SK-N-SH (cell line): ENCODE measurements at regions not wholly inside any gene's neighbourhood (a gene's known extent, or its start where the extent isn't known, plus 50 kb on each side); places are given as distances from the start of the nearest gene placed in this dataset.

ENCODE experiments used
- CTCF ChIP-seq: fragments of 200-600 bp; sonication (generic); IDR thresholded peaks from 2 replicates; pipeline ENCODE4 v1.6.1; 2017; ENCODE audit warnings: antibody characterized with exemption, mild to moderate bottlenecking, moderate library complexity
- EP300 ChIP-seq, 2 experiments: IDR thresholded peaks; 2 replicates each; pipeline versions ENCODE4 v1.4.0 to v1.6.1; 2012; ENCODE audit warnings: borderline replicate concordance in 1 of 2, low read depth in 1 of 2, low read length in 1 of 2
- FOSL2 ChIP-seq: IDR thresholded peaks from 2 replicates; pipeline ENCODE4 v1.4.0; 2012; ENCODE audit warnings: low read depth, mild to moderate bottlenecking, moderate library complexity, borderline replicate concordance
- NFIC ChIP-seq: IDR thresholded peaks from 2 replicates; pipeline ENCODE4 v1.4.0; 2012; ENCODE audit warnings: borderline replicate concordance
- NRF1 ChIP-seq: IDR thresholded peaks from 2 replicates; pipeline ENCODE4 v1.6.1; 2012; ENCODE audit warnings: low read depth, mild to moderate bottlenecking, low read length
- POLR2AphosphoS5 ChIP-seq: IDR thresholded peaks from 2 replicates; pipeline ENCODE4 v1.6.1; 2012; ENCODE audit warnings: low read depth, low read length
- RCOR1 ChIP-seq: fragments of 150-350 bp; IDR thresholded peaks from 2 replicates; pipeline ENCODE4 v1.6.1; 2017; ENCODE audit warnings: antibody characterized with exemption, low read length
- SIN3A ChIP-seq: IDR thresholded peaks from 2 replicates; pipeline ENCODE4 v1.6.1; 2012; ENCODE audit warnings: low read depth, mild to moderate bottlenecking, low read length, moderate library complexity, borderline replicate concordance
- YY1 ChIP-seq: IDR thresholded peaks from 2 replicates; pipeline ENCODE4 v1.4.0; 2012; ENCODE audit warnings: low read depth, mild to moderate bottlenecking
- ZBTB33 ChIP-seq: IDR thresholded peaks from 2 replicates; pipeline ENCODE4 v1.4.0; 2012; ENCODE audit warnings: low read depth, borderline replicate concordance
- TF ChIP-seq, protein P1 (sequence below): IDR thresholded peaks from 2 replicates; pipeline ENCODE4; 2012
- TF ChIP-seq, protein P2 (sequence below): IDR thresholded peaks from 2 replicates; pipeline ENCODE4 v1.4.0; 2012; ENCODE audit warnings: low read depth, borderline replicate concordance

DNA sequence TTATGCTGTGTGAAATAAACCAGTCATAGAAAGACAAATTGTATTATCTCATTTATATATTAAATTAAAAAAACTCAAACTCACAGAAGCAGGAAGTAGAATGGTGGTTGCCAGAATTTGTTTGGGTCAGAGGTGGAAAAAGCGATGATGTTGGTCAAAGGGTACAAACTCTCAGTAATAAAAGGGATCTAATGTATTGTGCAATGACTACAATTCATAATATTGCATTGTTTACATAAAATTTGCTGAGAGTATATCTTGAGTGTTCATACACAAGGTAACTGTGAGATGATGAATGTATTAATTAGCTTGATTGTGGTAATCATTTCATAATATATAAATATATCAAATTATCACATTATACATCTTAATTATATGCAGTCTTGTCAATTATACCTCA is 56.7 kb downstream of the FOXG1 start:
- TF ChIP-seq NFIC (no peak), CTCF (no peak), SIN3A (no peak), YY1 (no peak), ZBTB33 (no peak), POLR2AphosphoS5 (no peak), EP300 (IDR thresholded peaks at IDR 0.05; ENCODE audit: borderline replicate concordance in 1 of 2, low read depth in 1 of 2, low read length in 1 of 2) (no peak), NRF1 (no peak), RCOR1 (no peak), FOSL2 (no peak)
- TF ChIP-seq, protein P1, sequence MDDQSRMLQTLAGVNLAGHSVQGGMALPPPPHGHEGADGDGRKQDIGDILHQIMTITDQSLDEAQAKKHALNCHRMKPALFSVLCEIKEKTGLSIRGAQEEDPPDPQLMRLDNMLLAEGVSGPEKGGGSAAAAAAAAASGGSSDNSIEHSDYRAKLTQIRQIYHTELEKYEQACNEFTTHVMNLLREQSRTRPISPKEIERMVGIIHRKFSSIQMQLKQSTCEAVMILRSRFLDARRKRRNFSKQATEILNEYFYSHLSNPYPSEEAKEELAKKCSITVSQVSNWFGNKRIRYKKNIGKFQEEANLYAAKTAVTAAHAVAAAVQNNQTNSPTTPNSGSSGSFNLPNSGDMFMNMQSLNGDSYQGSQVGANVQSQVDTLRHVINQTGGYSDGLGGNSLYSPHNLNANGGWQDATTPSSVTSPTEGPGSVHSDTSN: no peak
- TF ChIP-seq, protein P2, sequence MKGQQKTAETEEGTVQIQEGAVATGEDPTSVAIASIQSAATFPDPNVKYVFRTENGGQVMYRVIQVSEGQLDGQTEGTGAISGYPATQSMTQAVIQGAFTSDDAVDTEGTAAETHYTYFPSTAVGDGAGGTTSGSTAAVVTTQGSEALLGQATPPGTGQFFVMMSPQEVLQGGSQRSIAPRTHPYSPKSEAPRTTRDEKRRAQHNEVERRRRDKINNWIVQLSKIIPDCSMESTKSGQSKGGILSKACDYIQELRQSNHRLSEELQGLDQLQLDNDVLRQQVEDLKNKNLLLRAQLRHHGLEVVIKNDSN: no peak
